Suprapubic skin (tissue), 4 donors: ENCODE measurements at regions not wholly inside any gene's neighbourhood (a gene's known extent, or its start where the extent isn't known, plus 50 kb on each side); places are given as distances from the start of the nearest gene placed in this dataset.

ENCODE experiments used
- DNase-seq, 2 donors: peaks; one replicate each; pipeline ENCODE4 v3.0.0-alpha.2; 2019; ENCODE audit warnings: low spot score in 2 of 2
- H3K27ac ChIP-seq: fragments of 200-600 bp; sonication (generic); one replicate; pipeline ENCODE4 v1.5.1; 2019
- H3K27me3 ChIP-seq: fragments of 200-600 bp; sonication (generic); one replicate; pipeline ENCODE4 v1.5.1; 2019
- H3K36me3 ChIP-seq: fragments of 200-600 bp; sonication (generic); one replicate; pipeline ENCODE4 v1.5.1; 2019
- H3K4me1 ChIP-seq: fragments of 200-600 bp; sonication (generic); one replicate; pipeline ENCODE4 v1.5.1; 2019
- H3K4me3 ChIP-seq: fragments of 200-600 bp; sonication (generic); one replicate; pipeline ENCODE4 v1.5.1; 2019; ENCODE audit warnings: mild to moderate bottlenecking
- H3K9me3 ChIP-seq: fragments of 200-600 bp; sonication (generic); one replicate; pipeline ENCODE4 v1.5.1; 2019
- CTCF ChIP-seq, 2 donors: fragments of 200-600 bp in 1 of 2; fragments of 450-650 bp in 1 of 2; sonication (generic) in 1 of 2; IDR thresholded peaks; one replicate each; pipeline ENCODE4 v1.5.1; 2016 to 2019; ENCODE audit warnings: antibody characterized with exemption in 2 of 2, mild to moderate bottlenecking in 1 of 2, moderate library complexity in 1 of 2
- EP300 ChIP-seq: sonication (generic); formaldehyde crosslinking; IDR thresholded peaks from one replicate; pipeline ENCODE4 v1.6.1; 2017; ENCODE audit warnings: antibody characterized with exemption
- POLR2A ChIP-seq, 2 donors: fragments of 450-650 bp; IDR thresholded peaks; one replicate each; pipeline ENCODE4 v1.6.1; 2017; ENCODE audit warnings: antibody characterized with exemption in 2 of 2, mild to moderate bottlenecking in 2 of 2, moderate library complexity in 2 of 2
- POLR2AphosphoS5 ChIP-seq, 3 donors: sonication (generic); formaldehyde crosslinking; IDR thresholded peaks; one replicate each; pipeline ENCODE4 v1.6.1; 2017; ENCODE audit warnings: antibody characterized with exemption in 3 of 3
- WGBS: methylation state at CpG from one replicate; pipeline ENCODE4 v1.1.5; 2018; 5-methylcytosine and 5-hydroxymethylcytosine counted together

GRCh38 chr13:87783366-87783765 lies 112.2 kb downstream of the SLITRK5 start:
- WGBS, result 88% methylated on average over 5 of the region's 5 CpGs
- no peak overlapping the region for H3K4me3 ChIP-seq
- no peaks in the 10 kb centered on the region for H3K9me3 ChIP-seq
- H3K4me1 ChIP-seq, result no peaks in the 10 kb centered on the region
- DNase-seq, result no peak
- H3K27ac ChIP-seq, result no peak overlapping the region
- no peaks in the 10 kb centered on the region for H3K36me3 ChIP-seq
- TF ChIP-seq POLR2A (IDR thresholded peaks at IDR 0.05) (no peak), CTCF (IDR thresholded peaks at IDR 0.05) (no peak), POLR2AphosphoS5 (IDR thresholded peaks at IDR 0.05) (no peak)
- no peaks in the 10 kb centered on the region for H3K27me3 ChIP-seq

- no peaks in the 10 kb centered on the region for H3K27me3 ChIP-seq
- no peaks in the 10 kb centered on the region for H3K4me1 ChIP-seq
- TF ChIP-seq EP300, result no peak
- TF ChIP-seq POLR2AphosphoS5 (IDR thresholded peaks at IDR 0.05), result no peak
- no peak for TF ChIP-seq CTCF (IDR thresholded peaks at IDR 0.05)
- WGBS, result 85% methylated on average over 4 of the region's 4 CpGs
- no peaks in the 10 kb centered on the region for H3K36me3 ChIP-seq
- no peak for DNase-seq
- no peaks in the 10 kb centered on the region for H3K9me3 ChIP-seq
- H3K4me3 ChIP-seq, result no peak overlapping the region
- H3K27ac ChIP-seq, result no peak overlapping the region
Observed at GRCh38 chr13:87788363-87788762, 117.2 kb downstream of the SLITRK5 start.

GRCh38 chr13:87792878-87793277 lies 121.7 kb downstream of the SLITRK5 start:
- WGBS, result 65% methylated on average over 6 of the region's 6 CpGs
- Histone ChIP-seq H3K36me3 (no peaks in the 10 kb centered on the region), H3K4me3 (no peak overlapping the region), H3K4me1 (no peaks in the 10 kb centered on the region), H3K27me3 (no peaks in the 10 kb centered on the region), H3K27ac (no peak overlapping the region), H3K9me3 (no peaks in the 10 kb centered on the region)
- DNase-seq, result no peak
- TF ChIP-seq POLR2AphosphoS5 (IDR thresholded peaks at IDR 0.05) (no peak), CTCF (IDR thresholded peaks at IDR 0.05) (no peak), POLR2A (IDR thresholded peaks at IDR 0.05) (no peak), EP300 (no peak)

GRCh38 chr13:87798536-87798935 lies 127.4 kb downstream of the SLITRK5 start:
- TF ChIP-seq POLR2A (IDR thresholded peaks at IDR 0.05), result no peak
- TF ChIP-seq POLR2AphosphoS5 (IDR thresholded peaks at IDR 0.05), result no peak
- TF ChIP-seq EP300, result no peak
- TF ChIP-seq CTCF (IDR thresholded peaks at IDR 0.05), result no peak
- H3K27ac ChIP-seq, result no peak overlapping the region
- no peak for DNase-seq
- no peaks in the 10 kb centered on the region for H3K27me3 ChIP-seq
- no peak overlapping the region for H3K4me3 ChIP-seq
- WGBS, result 54% methylated on average over 2 of the region's 2 CpGs
- H3K9me3 ChIP-seq, result no peaks in the 10 kb centered on the region
- H3K4me1 ChIP-seq, result no peaks in the 10 kb centered on the region
- no peaks in the 10 kb centered on the region for H3K36me3 ChIP-seq

- no peaks in the 10 kb centered on the region for H3K27me3 ChIP-seq
- no peak for DNase-seq
- H3K36me3 ChIP-seq, result no peaks in the 10 kb centered on the region
- 27% methylated on average over 13 of the region's 13 CpGs for WGBS
- H3K4me1 ChIP-seq, result no peaks in the 10 kb centered on the region
- H3K9me3 ChIP-seq, result no peaks in the 10 kb centered on the region
- H3K4me3 ChIP-seq, result no peak overlapping the region
- H3K27ac ChIP-seq, result no peak overlapping the region
- TF ChIP-seq POLR2A (IDR thresholded peaks at IDR 0.05), result no peak
- TF ChIP-seq POLR2AphosphoS5 (IDR thresholded peaks at IDR 0.05), result no peak
- no peak for TF ChIP-seq EP300
- no peak for TF ChIP-seq CTCF (IDR thresholded peaks at IDR 0.05)
Observed at GRCh38 chr13:87810391-87810801, 139.2 kb downstream of the SLITRK5 start.
